CD14-positive monocyte (primary cell): ENCODE measurements at regions not wholly inside any gene's neighbourhood (a gene's known extent, or its start where the extent isn't known, plus 50 kb on each side); places are given as distances from the start of the nearest gene placed in this dataset.

Source experiments
- DNase-seq, 3 donors: peaks; one replicate each; pipeline ENCODE4 v3.0.0-alpha.2; 2011 to 2022
- H2AFZ ChIP-seq: 2 replicates; pipeline ENCODE4 v1.6.0; 2012; ENCODE audit warnings: mild to moderate bottlenecking, low read depth, low read length, inconsistent platforms; ENCODE audit not compliant: insufficient read depth, poor library complexity, severe bottlenecking
- H3K27ac ChIP-seq, 2 donors: 1 replicate in 1 of 2; 2 replicates in 1 of 2; pipeline ENCODE4 v1.5.1; 2012 to 2013; ENCODE audit warnings: low read length in 2 of 2, control low read depth in 1 of 2, inconsistent platforms in 1 of 2, low read depth in 1 of 2, mild to moderate bottlenecking in 1 of 2
- H3K27me3 ChIP-seq, 2 donors: one replicate each; pipeline versions ENCODE4 v1.6.0 to v1.6.1; 2011 to 2013; ENCODE audit warnings: low read length in 2 of 2; ENCODE audit not compliant: control insufficient read depth in 2 of 2, insufficient read depth in 2 of 2
- H3K36me3 ChIP-seq, 2 donors: replicated peaks in 1 of 2; 1 replicate in 1 of 2; 2 replicates in 1 of 2; pipeline versions ENCODE4 v1.5.1 to v1.6.1; 2012 to 2013; ENCODE audit warnings: low read length in 2 of 2, control low read depth in 1 of 2, inconsistent platforms in 1 of 2, mild to moderate bottlenecking in 1 of 2; ENCODE audit not compliant: insufficient read depth in 2 of 2, control insufficient read depth in 1 of 2
- H3K4me1 ChIP-seq, 2 donors: 1 replicate in 1 of 2; 2 replicates in 1 of 2; pipeline versions ENCODE4 v1.5.1 to v1.6.1; 2012 to 2013; ENCODE audit warnings: low read length in 2 of 2, control low read depth in 1 of 2, inconsistent platforms in 1 of 2, mild to moderate bottlenecking in 1 of 2, moderate library complexity in 1 of 2; ENCODE audit not compliant: insufficient read depth in 2 of 2, control insufficient read depth in 1 of 2
- H3K4me2 ChIP-seq: replicated peaks from 2 replicates; pipeline ENCODE3; 2012; ENCODE audit warnings: low read length, moderate library complexity, mild to moderate bottlenecking; ENCODE audit not compliant: poor library complexity, severe bottlenecking; ENCODE audit errors: extremely low read depth
- H3K4me3 ChIP-seq, 3 experiments: fragments of 200-600 bp in 1 of 3; sonication (generic) in 1 of 3; replicated peaks in 1 of 3; 1 replicate in 2 of 3; 2 replicates in 1 of 3; pipeline ENCODE4 v1.5.1; 2011 to 2013; ENCODE audit warnings: low read length in 3 of 3, mild to moderate bottlenecking in 3 of 3, control low read depth in 2 of 3, low read depth in 2 of 3, inconsistent platforms in 1 of 3, moderate library complexity in 1 of 3
- H3K79me2 ChIP-seq: 2 replicates; pipeline ENCODE4 v1.6.0; 2012; ENCODE audit warnings: mild to moderate bottlenecking, control low read depth, inconsistent platforms, low read length, moderate library complexity; ENCODE audit not compliant: insufficient read depth
- H3K9ac ChIP-seq: 2 replicates; pipeline ENCODE4 v1.6.0; 2017; ENCODE audit warnings: low read length, mild to moderate bottlenecking; ENCODE audit not compliant: insufficient read depth, poor library complexity, severe bottlenecking
- H3K9me3 ChIP-seq, 2 donors: replicated peaks in 1 of 2; 1 replicate in 1 of 2; 2 replicates in 1 of 2; pipeline versions ENCODE4 v1.5.1 to v1.6.1; 2012 to 2013; ENCODE audit warnings: low read length in 2 of 2, control low read depth in 1 of 2; ENCODE audit not compliant: control insufficient read depth in 1 of 2, insufficient read depth in 1 of 2
- H4K20me1 ChIP-seq: 2 replicates; pipeline ENCODE4 v1.6.0; 2012; ENCODE audit warnings: mild to moderate bottlenecking, low read length, control low read depth, moderate library complexity; ENCODE audit not compliant: insufficient read depth
- H3K27ac Mint-ChIP-seq, 7 donors: one replicate each; pipeline ENCODE4 v1.8.0; 2020; ENCODE audit warnings: mild to moderate bottlenecking in 7 of 7, mixed read lengths in 7 of 7, moderate library complexity in 6 of 7, inconsistent platforms in 2 of 7
- H3K27me3 Mint-ChIP-seq, 3 donors: one replicate each; pipeline ENCODE4 v1.8.0; 2021 to 2022; ENCODE audit warnings: low read depth in 3 of 3, mild to moderate bottlenecking in 3 of 3, mixed read lengths in 3 of 3, moderate library complexity in 3 of 3, inconsistent platforms in 1 of 3
- H3K36me3 Mint-ChIP-seq, 2 donors: one replicate each; pipeline ENCODE4 v1.8.0; 2020; ENCODE audit warnings: mixed read lengths in 2 of 2, inconsistent platforms in 1 of 2, mild to moderate bottlenecking in 1 of 2
- H3K4me1 Mint-ChIP-seq: one replicate; pipeline ENCODE4 v1.8.0; 2020; ENCODE audit warnings: mild to moderate bottlenecking, mixed read lengths
- H3K4me3 Mint-ChIP-seq, 2 donors: one replicate each; pipeline ENCODE4 v1.8.0; 2020; ENCODE audit warnings: mild to moderate bottlenecking in 2 of 2, mixed read lengths in 2 of 2, moderate library complexity in 1 of 2
- H3K9me3 Mint-ChIP-seq, 7 donors: one replicate each; pipeline ENCODE4 v1.8.0; 2020 to 2022; ENCODE audit warnings: mixed read lengths in 7 of 7, mild to moderate bottlenecking in 6 of 7, moderate library complexity in 6 of 7, inconsistent platforms in 2 of 7
- WGBS: methylation state at CpG from one replicate; pipeline ENCODE4 v1.1.5; 2013; ENCODE audit warnings: missing lambda C conversion rate; ENCODE audit not compliant: insufficient coverage; 5-methylcytosine and 5-hydroxymethylcytosine counted together
- intact Hi-C, 2 donors: fragments of 100-400 bp; cut with micrococcal nuclease; formaldehyde crosslinking; loops; one replicate each; pipeline versions ENCODE4 v1.15.0 to v1.15.1; 2023
- TF ChIP-seq, protein P1 (sequence below): fragments of 200-600 bp; IDR thresholded peaks from one replicate; pipeline ENCODE4 v1.8.0; 2022; ENCODE audit warnings: antibody characterized with exemption, mild to moderate bottlenecking

DNA sequence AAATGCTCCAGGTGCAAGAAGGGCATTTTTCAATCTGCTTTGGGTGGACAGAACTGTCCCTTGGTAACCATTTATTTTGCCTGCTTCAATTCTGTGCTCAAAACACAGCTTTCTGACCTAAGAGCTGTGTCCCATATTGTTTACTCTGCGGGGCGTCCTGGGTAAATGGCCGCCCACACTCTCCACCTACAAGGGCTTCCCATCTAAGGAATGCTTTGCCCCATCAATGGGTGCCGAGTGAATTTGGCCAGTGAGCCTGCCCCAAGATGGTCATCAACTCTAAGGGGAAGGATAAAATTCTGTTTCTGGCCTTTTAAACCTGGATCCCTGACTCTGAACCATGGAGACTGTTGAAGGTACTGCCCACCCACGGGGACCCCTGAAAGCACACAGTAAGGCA lies 55.5 kb upstream of the FAM89A start:
- no peaks in the 10 kb centered on the region for H3K9me3 Mint-ChIP-seq
- H3K9ac ChIP-seq = no peak overlapping the region
- H3K36me3 ChIP-seq = no peaks in the 10 kb centered on the region
- H3K36me3 Mint-ChIP-seq = no peaks in the 10 kb centered on the region
- H4K20me1 ChIP-seq = no peaks in the 10 kb centered on the region
- H3K4me1 Mint-ChIP-seq = peaks cover 7% of the 10 kb centered on the region
- peak overlapping the region in 1 of 2 donors; percentile 37 for H3K4me3 Mint-ChIP-seq
- 75% methylated on average over 1 of the region's 5 CpGs for WGBS
- peaks cover 16 to 21% (median 20%) of the 10 kb centered on the region in 3 donors for H3K27me3 Mint-ChIP-seq
- H3K79me2 ChIP-seq = no peaks in the 10 kb centered on the region
- H3K27me3 ChIP-seq = peaks cover 0 to 2% of the 10 kb centered on the region in 2 donors
- peaks cover 0 to 10% of the 10 kb centered on the region in 2 donors for H3K4me1 ChIP-seq
- H3K4me2 ChIP-seq = no peak overlapping the region
- no peak overlapping the region for H2AFZ ChIP-seq
- intact Hi-C loops = no loop called here
- TF ChIP-seq, protein P1, sequence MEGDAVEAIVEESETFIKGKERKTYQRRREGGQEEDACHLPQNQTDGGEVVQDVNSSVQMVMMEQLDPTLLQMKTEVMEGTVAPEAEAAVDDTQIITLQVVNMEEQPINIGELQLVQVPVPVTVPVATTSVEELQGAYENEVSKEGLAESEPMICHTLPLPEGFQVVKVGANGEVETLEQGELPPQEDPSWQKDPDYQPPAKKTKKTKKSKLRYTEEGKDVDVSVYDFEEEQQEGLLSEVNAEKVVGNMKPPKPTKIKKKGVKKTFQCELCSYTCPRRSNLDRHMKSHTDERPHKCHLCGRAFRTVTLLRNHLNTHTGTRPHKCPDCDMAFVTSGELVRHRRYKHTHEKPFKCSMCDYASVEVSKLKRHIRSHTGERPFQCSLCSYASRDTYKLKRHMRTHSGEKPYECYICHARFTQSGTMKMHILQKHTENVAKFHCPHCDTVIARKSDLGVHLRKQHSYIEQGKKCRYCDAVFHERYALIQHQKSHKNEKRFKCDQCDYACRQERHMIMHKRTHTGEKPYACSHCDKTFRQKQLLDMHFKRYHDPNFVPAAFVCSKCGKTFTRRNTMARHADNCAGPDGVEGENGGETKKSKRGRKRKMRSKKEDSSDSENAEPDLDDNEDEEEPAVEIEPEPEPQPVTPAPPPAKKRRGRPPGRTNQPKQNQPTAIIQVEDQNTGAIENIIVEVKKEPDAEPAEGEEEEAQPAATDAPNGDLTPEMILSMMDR = no peak
- no peak overlapping the region for H3K27ac Mint-ChIP-seq
- no peaks in the 10 kb centered on the region for H3K9me3 ChIP-seq
- no peak for DNase-seq
- H3K4me3 ChIP-seq = no peak overlapping the region
- no peak overlapping the region for H3K27ac ChIP-seq

DNA sequence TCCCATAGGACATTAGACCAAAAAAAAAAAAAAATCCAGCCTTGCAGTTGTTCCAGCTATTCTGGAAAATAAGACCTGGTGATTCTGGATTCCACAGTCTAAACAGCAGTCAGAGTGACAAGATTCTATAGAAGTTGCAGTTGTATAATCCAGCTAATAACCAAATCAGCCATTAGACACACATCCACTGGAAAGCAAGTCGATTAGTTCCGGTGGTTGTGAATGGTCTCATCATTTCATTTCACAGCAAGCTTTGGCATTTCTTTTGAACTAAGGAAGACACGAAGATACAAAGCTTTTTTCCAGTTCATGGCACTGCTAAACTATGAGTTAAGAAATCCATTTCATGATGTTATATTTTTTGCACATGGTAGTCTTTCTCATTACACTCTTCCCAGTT lies 54.4 kb upstream of the FAM89A start:
- Histone ChIP-seq H3K79me2 (no peaks in the 10 kb centered on the region), H3K4me2 (no peak overlapping the region), H3K36me3 (no peaks in the 10 kb centered on the region), H3K9me3 (no peaks in the 10 kb centered on the region), H3K9ac (no peak overlapping the region), H3K4me3 (no peak overlapping the region), H4K20me1 (no peaks in the 10 kb centered on the region), H3K27ac (no peak overlapping the region), H3K4me1 (peaks cover 0 to 10% of the 10 kb centered on the region in 2 donors), H2AFZ (no peak overlapping the region), H3K27me3 (peaks cover 0 to 2% of the 10 kb centered on the region in 2 donors)
- TF ChIP-seq, protein P1 = no peak
- H3K4me3 Mint-ChIP-seq = no peak overlapping the region
- DNase-seq = no peak
- no peak overlapping the region for H3K27ac Mint-ChIP-seq
- H3K36me3 Mint-ChIP-seq = no peaks in the 10 kb centered on the region
- peaks cover 7% of the 10 kb centered on the region for H3K4me1 Mint-ChIP-seq
- WGBS = no CpG with 5 or more reads among the region's 3 CpGs
- intact Hi-C loops = loop anchor here in 1 of 2 donors (5.0 kb wide), 1 partner anchor 177 kb away; no protein-coding TSS in a partner anchor
- H3K9me3 Mint-ChIP-seq = no peaks in the 10 kb centered on the region
- peaks cover 18 to 21% (median 19%) of the 10 kb centered on the region in 3 donors for H3K27me3 Mint-ChIP-seq
